Neural cell (in vitro differentiated cells): ENCODE measurements at regions not wholly inside any gene's neighbourhood (a gene's known extent, or its start where the extent isn't known, plus 50 kb on each side); places are given as distances from the start of the nearest gene placed in this dataset.

Experiments
- CTCF ChIP-seq: fragments of 450-650 bp; IDR thresholded peaks from 2 replicates; pipeline ENCODE4 v1.5.1; 2014; ENCODE audit warnings: antibody characterized with exemption, mild to moderate bottlenecking, moderate library complexity; ENCODE audit not compliant: poor library complexity, severe bottlenecking
- EP300 ChIP-seq: fragments of 450-650 bp; conservative IDR thresholded peaks from 2 replicates; pipeline ENCODE4 v1.6.1; 2014; ENCODE audit warnings: antibody characterized with exemption, mild to moderate bottlenecking, moderate library complexity; ENCODE audit not compliant: poor library complexity, severe bottlenecking
- EZH2 ChIP-seq: fragments of 200-600, 300-800 bp; shearing (Covaris generic), sonication (generic); IDR thresholded peaks from 2 replicates; pipeline ENCODE4 v1.6.1; 2014; ENCODE audit warnings: antibody characterized with exemption, low read length, borderline replicate concordance, mild to moderate bottlenecking; ENCODE audit not compliant: insufficient read depth, poor library complexity, severe bottlenecking
- MXI1 ChIP-seq: fragments of 450-650 bp; conservative IDR thresholded peaks from 2 replicates; pipeline ENCODE4 v1.6.1; 2014; ENCODE audit warnings: antibody characterized with exemption, mild to moderate bottlenecking; ENCODE audit not compliant: poor library complexity, severe bottlenecking
- POLR2AphosphoS5 ChIP-seq: IDR thresholded peaks from 2 replicates; pipeline ENCODE4 v1.6.1; 2012
- RAD21 ChIP-seq: fragments of 450-650 bp; conservative IDR thresholded peaks from 2 replicates; pipeline ENCODE4 v1.6.1; 2014; ENCODE audit warnings: antibody characterized with exemption, mild to moderate bottlenecking, moderate library complexity
- REST ChIP-seq: IDR thresholded peaks from 2 replicates; pipeline ENCODE4 v1.6.1; 2012; ENCODE audit warnings: borderline replicate concordance

GRCh38 chr20:55793986-55794385 is 211.3 kb downstream of the CBLN4 start:
- TF ChIP-seq POLR2AphosphoS5 (no peak), CTCF (no peak), REST (no peak), EZH2 (no peak), MXI1 (no peak), EP300 (no peak), RAD21 (no peak)
